Keratinocyte (primary cell): ENCODE measurements at regions not wholly inside any gene's neighbourhood (a gene's known extent, or its start where the extent isn't known, plus 50 kb on each side); places are given as distances from the start of the nearest gene placed in this dataset.

ENCODE experiments used
- DNase-seq: peaks from one replicate; pipeline ENCODE4 v3.0.0-alpha.2; 2011; ENCODE audit warnings: low read depth, missing footprints, low spot score
- FAIRE-seq: peaks from 2 replicates; lab custom pipeline; 2011; peaks lifted over from hg19 to GRCh38; lab: Jason Lieb, UNC
- H2AFZ ChIP-seq: 2 replicates; pipeline ENCODE4 v1.6.0; 2012; ENCODE audit warnings: low read length, control low read depth, inconsistent platforms; ENCODE audit not compliant: control insufficient read depth
- H3K27ac ChIP-seq: 2 replicates; pipeline ENCODE4 v1.5.1; 2011; ENCODE audit warnings: low read length; ENCODE audit not compliant: control insufficient read depth, insufficient read depth
- H3K27me3 ChIP-seq: 3 replicates; pipeline ENCODE4 v1.6.0; 2011; ENCODE audit warnings: low read length; ENCODE audit not compliant: control insufficient read depth, insufficient read depth; ENCODE audit errors: extremely low read depth
- H3K36me3 ChIP-seq, 2 experiments: 2 replicates in 1 of 2; 3 replicates in 1 of 2; pipeline ENCODE4 v1.5.1; 2011; ENCODE audit warnings: low read length in 2 of 2, mild to moderate bottlenecking in 1 of 2; ENCODE audit not compliant: control insufficient read depth in 2 of 2, insufficient read depth in 2 of 2; ENCODE audit errors: extremely low read depth in 1 of 2
- H3K4me1 ChIP-seq: 3 replicates; pipeline ENCODE4 v1.5.1; 2011; ENCODE audit warnings: low read length; ENCODE audit not compliant: control insufficient read depth, insufficient read depth; ENCODE audit errors: extremely low read depth
- H3K4me2 ChIP-seq: 3 replicates; pipeline ENCODE4 v1.6.0; 2011; ENCODE audit warnings: low read depth, low read length; ENCODE audit not compliant: control insufficient read depth, insufficient read depth; ENCODE audit errors: extremely low read depth
- H3K4me3 ChIP-seq, 3 experiments: fragments of 200-600 bp in 1 of 3; sonication (generic) in 1 of 3; 2 replicates in 2 of 3; 3 replicates in 1 of 3; pipeline ENCODE4 v1.5.1; 2011 to 2016; ENCODE audit warnings: low read length in 3 of 3, mild to moderate bottlenecking in 3 of 3, control low read depth in 2 of 3, inconsistent platforms in 1 of 3, low read depth in 1 of 3, mixed read lengths in 1 of 3, mixed run types in 1 of 3, moderate library complexity in 1 of 3; ENCODE audit not compliant: control insufficient read depth in 2 of 3, insufficient read depth in 2 of 3; ENCODE audit errors: extremely low read depth in 1 of 3
- H3K79me2 ChIP-seq: 2 replicates; pipeline ENCODE4 v1.6.0; 2012; ENCODE audit warnings: low read length; ENCODE audit not compliant: control insufficient read depth, insufficient read depth
- H3K9ac ChIP-seq: 3 replicates; pipeline ENCODE4 v1.6.0; 2011; ENCODE audit warnings: low read length; ENCODE audit not compliant: control insufficient read depth, insufficient read depth; ENCODE audit errors: extremely low read depth
- H3K9me1 ChIP-seq: 3 replicates; pipeline ENCODE4 v1.6.0; 2011; ENCODE audit warnings: low read length; ENCODE audit not compliant: control insufficient read depth, insufficient read depth; ENCODE audit errors: extremely low read depth
- H3K9me3 ChIP-seq: 2 replicates; pipeline ENCODE4 v1.5.1; 2012; ENCODE audit warnings: low read depth, low read length; ENCODE audit not compliant: control insufficient read depth
- H4K20me1 ChIP-seq: 3 replicates; pipeline ENCODE4 v1.6.0; 2011; ENCODE audit warnings: low read length; ENCODE audit not compliant: control insufficient read depth, insufficient read depth; ENCODE audit errors: extremely low read depth
- EZH2 ChIP-seq: IDR thresholded peaks from one replicate; pipeline ENCODE4 v1.6.1; 2012; ENCODE audit warnings: inconsistent platforms, mild to moderate bottlenecking, low read length, moderate library complexity
- dilution Hi-C: fragments of 300-500 bp; cut with MboI; formaldehyde crosslinking; loops from one replicate; pipeline ENCODE4 v1.7.0; 2020; ENCODE audit warnings: low sequenced_read_pairs; ENCODE audit not compliant: extremely low pct_ligation_motif_present
- TF ChIP-seq, protein P1 (sequence below), 3 experiments: IDR thresholded peaks in 1 of 3; conservative IDR thresholded peaks in 1 of 3; optimal IDR thresholded peaks in 1 of 3; 2 replicates in 2 of 3; 3 replicates in 1 of 3; pipeline versions ENCODE3 to v1.5.1; 2011; ENCODE audit warnings: low read length in 3 of 3, mild to moderate bottlenecking in 3 of 3, moderate library complexity in 2 of 3, control low read depth in 1 of 3, inconsistent platforms in 1 of 3; ENCODE audit not compliant: insufficient read depth in 2 of 3; ENCODE audit errors: extremely low read depth in 1 of 3

DNA sequence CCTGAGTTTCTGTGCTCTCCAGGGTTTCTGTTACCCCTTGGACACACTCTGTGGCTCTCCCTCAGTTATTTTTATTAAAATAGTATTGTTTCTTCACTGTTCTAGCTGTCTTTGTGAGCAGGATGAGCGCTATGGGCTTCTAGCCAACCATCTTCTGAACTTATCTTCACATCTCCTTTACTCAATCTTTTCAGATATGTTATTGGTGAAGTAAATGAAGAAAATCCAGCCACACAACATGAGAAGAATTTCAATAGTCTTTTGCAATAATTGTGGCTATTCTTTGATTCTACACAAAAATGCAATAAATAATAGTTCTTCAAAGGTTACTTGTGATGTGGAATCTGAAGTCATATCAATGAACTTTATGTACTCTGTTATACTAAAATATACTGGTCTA lies 80.3 kb upstream of the CAMK1G start:
- no peak overlapping the region for H3K9ac ChIP-seq
- TF ChIP-seq, protein P1, sequence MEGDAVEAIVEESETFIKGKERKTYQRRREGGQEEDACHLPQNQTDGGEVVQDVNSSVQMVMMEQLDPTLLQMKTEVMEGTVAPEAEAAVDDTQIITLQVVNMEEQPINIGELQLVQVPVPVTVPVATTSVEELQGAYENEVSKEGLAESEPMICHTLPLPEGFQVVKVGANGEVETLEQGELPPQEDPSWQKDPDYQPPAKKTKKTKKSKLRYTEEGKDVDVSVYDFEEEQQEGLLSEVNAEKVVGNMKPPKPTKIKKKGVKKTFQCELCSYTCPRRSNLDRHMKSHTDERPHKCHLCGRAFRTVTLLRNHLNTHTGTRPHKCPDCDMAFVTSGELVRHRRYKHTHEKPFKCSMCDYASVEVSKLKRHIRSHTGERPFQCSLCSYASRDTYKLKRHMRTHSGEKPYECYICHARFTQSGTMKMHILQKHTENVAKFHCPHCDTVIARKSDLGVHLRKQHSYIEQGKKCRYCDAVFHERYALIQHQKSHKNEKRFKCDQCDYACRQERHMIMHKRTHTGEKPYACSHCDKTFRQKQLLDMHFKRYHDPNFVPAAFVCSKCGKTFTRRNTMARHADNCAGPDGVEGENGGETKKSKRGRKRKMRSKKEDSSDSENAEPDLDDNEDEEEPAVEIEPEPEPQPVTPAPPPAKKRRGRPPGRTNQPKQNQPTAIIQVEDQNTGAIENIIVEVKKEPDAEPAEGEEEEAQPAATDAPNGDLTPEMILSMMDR (optimal IDR thresholded peaks at IDR 0.05 in 1 of 3, IDR thresholded peaks at IDR 0.05 in 1 of 3, conservative IDR thresholded peaks at IDR 0.05 in 1 of 3; ENCODE audit: extremely low read depth in 1 of 3, insufficient read depth in 2 of 3, low read length in 3 of 3), result no peak
- TF ChIP-seq EZH2, result no peak
- dilution Hi-C loops, result no loop called here

DNA sequence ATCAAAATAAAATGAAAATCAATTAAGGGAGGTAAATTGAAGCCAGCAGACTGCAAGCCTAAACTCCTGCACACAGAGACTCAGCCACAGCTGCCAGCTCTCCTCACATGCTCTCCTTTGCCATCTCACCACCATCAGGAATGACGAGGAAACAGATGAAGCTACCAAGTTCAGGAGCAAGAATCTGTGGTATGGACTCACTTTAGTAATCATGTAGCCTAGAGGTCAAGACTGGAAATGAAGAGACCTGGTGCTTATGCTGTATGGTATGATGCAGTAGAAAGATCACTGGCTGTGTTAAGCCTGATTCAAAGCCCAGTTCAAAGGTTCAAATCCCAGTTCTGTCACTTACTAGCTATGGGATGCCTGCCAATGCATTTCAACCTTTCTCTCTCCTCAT lies 78.9 kb upstream of the CAMK1G start:
- H3K9ac ChIP-seq, result no peak overlapping the region
- H3K4me1 ChIP-seq, result peaks cover 9% of the 10 kb centered on the region
- no peak overlapping the region for H3K4me3 ChIP-seq
- no peaks in the 10 kb centered on the region for H3K9me3 ChIP-seq
- H3K27ac ChIP-seq, result no peak overlapping the region
- no peaks in the 10 kb centered on the region for H3K79me2 ChIP-seq
- FAIRE-seq (no peak), DNase-seq (no peak)
- no peak overlapping the region for H2AFZ ChIP-seq
- no peak overlapping the region for H3K4me2 ChIP-seq
- H3K36me3 ChIP-seq, result no peaks in the 10 kb centered on the region
- no peaks in the 10 kb centered on the region for H4K20me1 ChIP-seq
- dilution Hi-C loops, result no loop called here
- H3K9me1 ChIP-seq, result no peaks in the 10 kb centered on the region
- TF ChIP-seq EZH2, result no peak
- TF ChIP-seq, protein P1 (optimal IDR thresholded peaks at IDR 0.05 in 1 of 3, IDR thresholded peaks at IDR 0.05 in 1 of 3, conservative IDR thresholded peaks at IDR 0.05 in 1 of 3; ENCODE audit: extremely low read depth in 1 of 3, insufficient read depth in 2 of 3, low read length in 3 of 3), result no peak
- H3K27me3 ChIP-seq, result no peaks in the 10 kb centered on the region

More for the DNA sequence above, 80.3 kb upstream of the CAMK1G start:
- Histone ChIP-seq H3K9me3 (no peaks in the 10 kb centered on the region), H3K27me3 (no peaks in the 10 kb centered on the region), H3K4me3 (no peak overlapping the region), H3K4me2 (no peak overlapping the region), H3K27ac (no peak overlapping the region), H2AFZ (no peak overlapping the region), H4K20me1 (no peaks in the 10 kb centered on the region), H3K4me1 (peaks cover 9% of the 10 kb centered on the region), H3K79me2 (no peaks in the 10 kb centered on the region), H3K9me1 (no peaks in the 10 kb centered on the region), H3K36me3 (no peaks in the 10 kb centered on the region)
- no peak for DNase-seq
- FAIRE-seq, result no peak
